Urinary bladder (tissue), 3 donors: ENCODE measurements at regions not wholly inside any gene's neighbourhood (a gene's known extent, or its start where the extent isn't known, plus 50 kb on each side); places are given as distances from the start of the nearest gene placed in this dataset.

Experiments
- DNase-seq: peaks from one replicate; pipeline ENCODE4 v3.0.0-alpha.2; 2015; ENCODE audit errors: extremely low spot score
- H3K27ac ChIP-seq: one replicate; pipeline ENCODE4 v1.5.1; 2013; ENCODE audit warnings: low read depth, mild to moderate bottlenecking, moderate library complexity
- H3K36me3 ChIP-seq: one replicate; pipeline ENCODE4 v1.6.1; 2013; ENCODE audit warnings: mild to moderate bottlenecking, moderate library complexity; ENCODE audit not compliant: insufficient read depth
- H3K4me1 ChIP-seq: one replicate; pipeline ENCODE4 v1.6.1; 2013; ENCODE audit warnings: mild to moderate bottlenecking, moderate library complexity; ENCODE audit not compliant: insufficient read depth
- H3K4me3 ChIP-seq: one replicate; pipeline ENCODE4 v1.5.1; 2013; ENCODE audit warnings: low read depth, low read length
- WGBS: extraction: QIAGEN DNeasy Blood & Tissue Kit; methylation state at CpG from one replicate; pipeline ENCODE4 v1.1.7; 2013; 5-methylcytosine and 5-hydroxymethylcytosine counted together
- donor health status: healthy with polysubstance abuse.
- donor health status: healthy.

GRCh38 chr6:15790116-15790515, 127.3 kb upstream of the DTNBP1 start:
- Histone ChIP-seq H3K36me3 (no peaks in the 10 kb centered on the region), H3K4me1 (no peaks in the 10 kb centered on the region), H3K4me3 (no peak overlapping the region), H3K27ac (no peak overlapping the region)
- WGBS = 90% methylated on average over 1 of the region's 1 CpG
- no peak for DNase-seq

GRCh38 chr6:15786846-15787245, 124.0 kb upstream of the DTNBP1 start:
- no peak for DNase-seq
- Histone ChIP-seq H3K4me1 (no peaks in the 10 kb centered on the region), H3K27ac (no peak overlapping the region), H3K36me3 (no peaks in the 10 kb centered on the region), H3K4me3 (no peak overlapping the region)
- WGBS = 97% methylated on average over 4 of the region's 4 CpGs

- DNase-seq = no peak
- no peaks in the 10 kb centered on the region for H3K4me1 ChIP-seq
- no peak overlapping the region for H3K27ac ChIP-seq
- no peak overlapping the region for H3K4me3 ChIP-seq
- WGBS = 85% methylated on average over 3 of the region's 3 CpGs
- no peaks in the 10 kb centered on the region for H3K36me3 ChIP-seq
These were observed 120.7 kb upstream of the DTNBP1 start for GRCh38 chr6:15783484-15783883.

GRCh38 chr6:15781890-15782289, 119.1 kb upstream of the DTNBP1 start:
- Histone ChIP-seq H3K36me3 (no peaks in the 10 kb centered on the region), H3K27ac (no peak overlapping the region), H3K4me3 (no peak overlapping the region), H3K4me1 (no peaks in the 10 kb centered on the region)
- 79% methylated on average over 2 of the region's 2 CpGs for WGBS
- DNase-seq = no peak

- Histone ChIP-seq H3K4me3 (no peak overlapping the region), H3K4me1 (no peaks in the 10 kb centered on the region), H3K36me3 (no peaks in the 10 kb centered on the region), H3K27ac (no peak overlapping the region)
- no peak for DNase-seq
- WGBS = 89% methylated on average over 3 of the region's 3 CpGs
These were observed 118.5 kb upstream of the DTNBP1 start for GRCh38 chr6:15781333-15781732.

- Histone ChIP-seq H3K4me3 (no peak overlapping the region), H3K36me3 (no peaks in the 10 kb centered on the region), H3K4me1 (no peaks in the 10 kb centered on the region), H3K27ac (no peak overlapping the region)
- 49% methylated on average over 2 of the region's 2 CpGs for WGBS
- DNase-seq = no peak
These were observed 117.6 kb upstream of the DTNBP1 start for GRCh38 chr6:15780437-15780836.

GRCh38 chr6:15779726-15780125, 116.9 kb upstream of the DTNBP1 start:
- H3K4me3 ChIP-seq = no peak overlapping the region
- no peaks in the 10 kb centered on the region for H3K4me1 ChIP-seq
- 55% methylated on average over 3 of the region's 3 CpGs for WGBS
- no peaks in the 10 kb centered on the region for H3K36me3 ChIP-seq
- H3K27ac ChIP-seq = no peak overlapping the region
- no peak for DNase-seq

GRCh38 chr6:15776458-15776980, 113.7 kb upstream of the DTNBP1 start:
- H3K27ac ChIP-seq = no peak overlapping the region
- H3K4me3 ChIP-seq = no peak overlapping the region
- WGBS = 91% methylated on average over 2 of the region's 2 CpGs
- H3K4me1 ChIP-seq = no peaks in the 10 kb centered on the region
- H3K36me3 ChIP-seq = no peaks in the 10 kb centered on the region
- DNase-seq = no peak

- Histone ChIP-seq H3K4me1 (no peaks in the 10 kb centered on the region), H3K4me3 (no peak overlapping the region), H3K36me3 (no peaks in the 10 kb centered on the region), H3K27ac (no peak overlapping the region)
- no peak for DNase-seq
- 86% methylated on average over 5 of the region's 5 CpGs for WGBS
These were observed 112.9 kb upstream of the DTNBP1 start for GRCh38 chr6:15775741-15776140.

- no peak overlapping the region for H3K27ac ChIP-seq
- WGBS = 98% methylated on average over 2 of the region's 2 CpGs
- H3K36me3 ChIP-seq = no peaks in the 10 kb centered on the region
- H3K4me3 ChIP-seq = no peak overlapping the region
- no peak for DNase-seq
- no peaks in the 10 kb centered on the region for H3K4me1 ChIP-seq
These were observed 112.3 kb upstream of the DTNBP1 start for GRCh38 chr6:15775076-15775634.

- 92% methylated on average over 3 of the region's 3 CpGs for WGBS
- Histone ChIP-seq H3K4me3 (no peak overlapping the region), H3K27ac (no peak overlapping the region), H3K36me3 (no peaks in the 10 kb centered on the region), H3K4me1 (no peaks in the 10 kb centered on the region)
- DNase-seq = no peak
These were observed 111.1 kb upstream of the DTNBP1 start for GRCh38 chr6:15773806-15774410.

GRCh38 chr6:15770347-15771143, 107.7 kb upstream of the DTNBP1 start:
- Histone ChIP-seq H3K36me3 (no peaks in the 10 kb centered on the region), H3K27ac (no peak overlapping the region), H3K4me1 (no peaks in the 10 kb centered on the region), H3K4me3 (no peak overlapping the region)
- no peak for DNase-seq
- 92% methylated on average over 4 of the region's 4 CpGs for WGBS

GRCh38 chr6:15769511-15770018, 106.7 kb upstream of the DTNBP1 start:
- no peaks in the 10 kb centered on the region for H3K4me1 ChIP-seq
- no peak for DNase-seq
- no peak overlapping the region for H3K27ac ChIP-seq
- H3K36me3 ChIP-seq = no peaks in the 10 kb centered on the region
- no peak overlapping the region for H3K4me3 ChIP-seq
- 73% methylated on average over 5 of the region's 5 CpGs for WGBS

- Histone ChIP-seq H3K4me1 (no peaks in the 10 kb centered on the region), H3K36me3 (no peaks in the 10 kb centered on the region), H3K27ac (no peak overlapping the region), H3K4me3 (no peak overlapping the region)
- WGBS = 70% methylated on average over 5 of the region's 5 CpGs
- no peak for DNase-seq
These were observed 106.2 kb upstream of the DTNBP1 start for GRCh38 chr6:15768999-15769398.
